HG02885 (cell line): ENCODE measurements at regions not wholly inside any gene's neighbourhood (a gene's known extent, or its start where the extent isn't known, plus 50 kb on each side); places are given as distances from the start of the nearest gene placed in this dataset.
"Not testable (repeated sequence)": the region's sequence is repeated elsewhere in the genome, so short reads cannot be mapped to it uniquely, and the experiment has no call there.

ENCODE experiments used
- ATAC-seq: cut with Tn5 transposase; IDR thresholded peaks from one replicate; pipeline ENCODE4 v1.9.1; 2021; ENCODE audit warnings: mild to moderate bottlenecking; ENCODE audit not compliant: unreplicated experiment, poor library complexity

- no peak for ATAC-seq
Measured at GRCh38 chr17:77288115-77288619, 147.4 kb downstream of the SEC14L1 start.

GRCh38 chr17:77290759-77291558 lies 150.2 kb downstream of the SEC14L1 start:
- ATAC-seq = not testable (repeated sequence)

- ATAC-seq = no peak
Measured at GRCh38 chr17:77291591-77292386, 151.0 kb downstream of the SEC14L1 start.

- no peak for ATAC-seq
Measured at GRCh38 chr17:77294761-77295160, 154.0 kb downstream of the SEC14L1 start.

- no peak for ATAC-seq
Measured at GRCh38 chr17:77295241-77295853, 154.6 kb downstream of the SEC14L1 start.

- ATAC-seq = no peak
Measured at GRCh38 chr17:77296769-77297409, 156.1 kb downstream of the SEC14L1 start.

GRCh38 chr17:77297693-77298666 lies 157.2 kb downstream of the SEC14L1 start:
- no peak for ATAC-seq

- ATAC-seq = no peak
Measured at GRCh38 chr17:77298811-77299210, 158.0 kb downstream of the SEC14L1 start.

- ATAC-seq = no peak
Measured at GRCh38 chr17:77299256-77300015, 158.7 kb downstream of the SEC14L1 start.

- ATAC-seq = no peak
Measured at GRCh38 chr17:77300016-77300686, 159.4 kb downstream of the SEC14L1 start.

- ATAC-seq = no peak
Measured at GRCh38 chr17:77301694-77302266, 161.0 kb downstream of the SEC14L1 start.

- ATAC-seq = no peak
Measured at GRCh38 chr17:77302682-77303081, 161.9 kb downstream of the SEC14L1 start.

- ATAC-seq = no peak
Measured at GRCh38 chr17:77303620-77304019, 162.9 kb downstream of the SEC14L1 start.

- no peak for ATAC-seq
Measured at GRCh38 chr17:77304051-77304745, 163.4 kb downstream of the SEC14L1 start.

- ATAC-seq = no peak
Measured at GRCh38 chr17:77304746-77305473, 164.1 kb downstream of the SEC14L1 start.

- no peak for ATAC-seq
Measured at GRCh38 chr17:77306048-77306789, 165.4 kb downstream of the SEC14L1 start.
